GM21529 (cell line): ENCODE measurements at regions not wholly inside any gene's neighbourhood (a gene's known extent, or its start where the extent isn't known, plus 50 kb on each side); places are given as distances from the start of the nearest gene placed in this dataset.

Experiments used
- ATAC-seq: cut with Tn5 transposase; IDR thresholded peaks from one replicate; pipeline ENCODE4 v1.9.1; 2021; ENCODE audit not compliant: unreplicated experiment

GRCh38 chr2:144886862-144887261 lies 366.9 kb upstream of the ZEB2 start:
- no peak for ATAC-seq

GRCh38 chr2:144877893-144878292 lies 358.0 kb upstream of the ZEB2 start:
- ATAC-seq: no peak

GRCh38 chr2:144876013-144876412 lies 356.1 kb upstream of the ZEB2 start:
- ATAC-seq: no peak

- no peak for ATAC-seq
Observed at GRCh38 chr2:144875290-144875969, 355.5 kb upstream of the ZEB2 start.

GRCh38 chr2:144865670-144866069 lies 345.8 kb upstream of the ZEB2 start:
- no peak for ATAC-seq

GRCh38 chr2:144859716-144860115 lies 339.8 kb upstream of the ZEB2 start:
- ATAC-seq: no peak

- no peak for ATAC-seq
Observed at GRCh38 chr2:144858211-144858610, 338.3 kb upstream of the ZEB2 start.

- no peak for ATAC-seq
Observed at GRCh38 chr2:144854596-144854995, 334.7 kb upstream of the ZEB2 start.

GRCh38 chr2:144849612-144850011 lies 329.7 kb upstream of the ZEB2 start:
- no peak for ATAC-seq

GRCh38 chr2:144848423-144848822 lies 328.5 kb upstream of the ZEB2 start:
- no peak for ATAC-seq

GRCh38 chr2:144847347-144848080 lies 327.6 kb upstream of the ZEB2 start:
- ATAC-seq: no peak

GRCh38 chr2:144836635-144837350 lies 316.9 kb upstream of the ZEB2 start:
- no peak for ATAC-seq

GRCh38 chr2:144835634-144836350 lies 315.9 kb upstream of the ZEB2 start:
- ATAC-seq: no peak

GRCh38 chr2:144834998-144835633 lies 315.2 kb upstream of the ZEB2 start:
- no peak for ATAC-seq

GRCh38 chr2:144834363-144834762 lies 314.4 kb upstream of the ZEB2 start:
- no peak for ATAC-seq

- no peak for ATAC-seq
Observed at GRCh38 chr2:144833075-144833637, 313.2 kb upstream of the ZEB2 start.

GRCh38 chr2:144832048-144832447 lies 312.1 kb upstream of the ZEB2 start:
- ATAC-seq: no peak

- ATAC-seq: no peak
Observed at GRCh38 chr2:144830543-144830942, 310.6 kb upstream of the ZEB2 start.

- ATAC-seq: no peak
Observed at GRCh38 chr2:144827404-144827803, 307.5 kb upstream of the ZEB2 start.

GRCh38 chr2:144826105-144826504 lies 306.2 kb upstream of the ZEB2 start:
- ATAC-seq: no peak
